Kidney epithelial cell (primary cell): ENCODE measurements at regions not wholly inside any gene's neighbourhood (a gene's known extent, or its start where the extent isn't known, plus 50 kb on each side); places are given as distances from the start of the nearest gene placed in this dataset.

Experiments used
- DNase-seq: peaks from one replicate; pipeline ENCODE4 v3.0.0-alpha.2; 2010; ENCODE audit warnings: low read depth
- H3K27me3 ChIP-seq: 2 replicates; pipeline ENCODE4 v1.6.0; 2011; ENCODE audit warnings: low read length; ENCODE audit not compliant: control insufficient read depth, insufficient read depth
- H3K36me3 ChIP-seq: 2 replicates; pipeline ENCODE4 v1.5.1; 2011; ENCODE audit warnings: low read length; ENCODE audit not compliant: control insufficient read depth, insufficient read depth
- H3K4me3 ChIP-seq: 2 replicates; pipeline ENCODE4 v1.5.1; 2011; ENCODE audit warnings: low read depth, mild to moderate bottlenecking, control low read depth, low read length
- CTCF ChIP-seq: IDR thresholded peaks from 2 replicates; pipeline ENCODE4 v1.5.1; 2011; ENCODE audit warnings: mild to moderate bottlenecking, moderate library complexity, low read length, control low read depth, inconsistent platforms; ENCODE audit not compliant: insufficient read depth, poor library complexity, severe bottlenecking

- H3K4me3 ChIP-seq, result no peak overlapping the region
- TF ChIP-seq CTCF, result no peak
- no peak for DNase-seq
- H3K27me3 ChIP-seq, result no peaks in the 10 kb centered on the region
- no peaks in the 10 kb centered on the region for H3K36me3 ChIP-seq
Measured at GRCh38 chr2:35714883-35715282, 640.7 kb upstream of the CRIM1 start.

GRCh38 chr2:35708411-35708923, 647.1 kb upstream of the CRIM1 start:
- no peak for TF ChIP-seq CTCF
- no peak overlapping the region for H3K4me3 ChIP-seq
- DNase-seq, result no peak
- H3K36me3 ChIP-seq, result no peaks in the 10 kb centered on the region
- H3K27me3 ChIP-seq, result no peaks in the 10 kb centered on the region

GRCh38 chr2:35688309-35688708, 667.3 kb upstream of the CRIM1 start:
- DNase-seq, result no peak
- Histone ChIP-seq H3K4me3 (no peak overlapping the region), H3K27me3 (no peaks in the 10 kb centered on the region), H3K36me3 (no peaks in the 10 kb centered on the region)
- TF ChIP-seq CTCF, result no peak

GRCh38 chr2:35651688-35652323, 703.8 kb upstream of the CRIM1 start:
- Histone ChIP-seq H3K36me3 (no peaks in the 10 kb centered on the region), H3K27me3 (no peaks in the 10 kb centered on the region), H3K4me3 (no peak overlapping the region)
- TF ChIP-seq CTCF, result no peak
- DNase-seq, result no peak

GRCh38 chr2:35614640-35615039, 740.9 kb upstream of the CRIM1 start:
- Histone ChIP-seq H3K4me3 (no peak overlapping the region), H3K36me3 (no peaks in the 10 kb centered on the region), H3K27me3 (no peaks in the 10 kb centered on the region)
- no peak for TF ChIP-seq CTCF
- DNase-seq, result no peak

- Histone ChIP-seq H3K27me3 (no peaks in the 10 kb centered on the region), H3K4me3 (no peak overlapping the region), H3K36me3 (no peaks in the 10 kb centered on the region)
- no peak for TF ChIP-seq CTCF
- no peak for DNase-seq
Measured at GRCh38 chr2:35606394-35606793, 749.2 kb upstream of the CRIM1 start.
